HL-60/S4 treated with retinoic acid at 250 ng/mL for 4 days and 3 days (cell line): ENCODE measurements at regions not wholly inside any gene's neighbourhood (a gene's known extent, or its start where the extent isn't known, plus 50 kb on each side); places are given as distances from the start of the nearest gene placed in this dataset.

ENCODE experiments used
- in situ Hi-C: fragments of 300-500 bp; cut with MboI; formaldehyde crosslinking; loops from 2 replicates; pipeline ENCODE4 v1.7.0; 2022; ENCODE audit warnings: low sequenced_read_pairs

GRCh38 chr10:44435196-44435595, 50.3 kb upstream of the CXCL12 start:
- in situ Hi-C loops: no loop called here

GRCh38 chr10:44436240-44436639, 51.3 kb upstream of the CXCL12 start:
- in situ Hi-C loops: no loop called here

- in situ Hi-C loops: no loop called here
These were observed 53.1 kb upstream of the CXCL12 start for GRCh38 chr10:44437840-44438511.

GRCh38 chr10:44439239-44439957, 54.5 kb upstream of the CXCL12 start:
- in situ Hi-C loops: no loop called here

GRCh38 chr10:44439958-44440244, 55.0 kb upstream of the CXCL12 start:
- in situ Hi-C loops: no loop called here

GRCh38 chr10:44457259-44457658, 72.4 kb upstream of the CXCL12 start:
- in situ Hi-C loops: no loop called here

- in situ Hi-C loops: no loop called here
These were observed 73.9 kb upstream of the CXCL12 start for GRCh38 chr10:44458671-44459413.

GRCh38 chr10:44459671-44460070, 74.8 kb upstream of the CXCL12 start:
- in situ Hi-C loops: no loop called here

GRCh38 chr10:44460416-44460815, 75.5 kb upstream of the CXCL12 start:
- in situ Hi-C loops: no loop called here

- in situ Hi-C loops: no loop called here
These were observed 77.5 kb upstream of the CXCL12 start for GRCh38 chr10:44462338-44462914.

- in situ Hi-C loops: no loop called here
These were observed 78.7 kb upstream of the CXCL12 start for GRCh38 chr10:44463511-44464121.

GRCh38 chr10:44464503-44464902, 79.6 kb upstream of the CXCL12 start:
- in situ Hi-C loops: no loop called here

GRCh38 chr10:44465401-44466115, 80.7 kb upstream of the CXCL12 start:
- in situ Hi-C loops: no loop called here

GRCh38 chr10:44466236-44466635, 81.3 kb upstream of the CXCL12 start:
- in situ Hi-C loops: no loop called here

- in situ Hi-C loops: no loop called here
These were observed 82.2 kb upstream of the CXCL12 start for GRCh38 chr10:44467090-44467489.

- in situ Hi-C loops: no loop called here
These were observed 83.0 kb upstream of the CXCL12 start for GRCh38 chr10:44467900-44468299.

- in situ Hi-C loops: no loop called here
These were observed 83.6 kb upstream of the CXCL12 start for GRCh38 chr10:44468525-44468924.

- in situ Hi-C loops: no loop called here
These were observed 84.1 kb upstream of the CXCL12 start for GRCh38 chr10:44468965-44469364.

- in situ Hi-C loops: no loop called here
These were observed 85.9 kb upstream of the CXCL12 start for GRCh38 chr10:44470784-44471183.

- in situ Hi-C loops: no loop called here
These were observed 86.5 kb upstream of the CXCL12 start for GRCh38 chr10:44471410-44471809.

GRCh38 chr10:44473146-44473545, 88.2 kb upstream of the CXCL12 start:
- in situ Hi-C loops: no loop called here
